Skeletal muscle cell (primary cell): ENCODE measurements at regions not wholly inside any gene's neighbourhood (a gene's known extent, or its start where the extent isn't known, plus 50 kb on each side); places are given as distances from the start of the nearest gene placed in this dataset.

Experiments used
- DNase-seq: peaks from one replicate; pipeline ENCODE4 v3.0.0-alpha.2; 2010; ENCODE audit warnings: low read depth
- H3K4me3 ChIP-seq: 2 replicates; pipeline ENCODE4 v1.5.1; 2011; ENCODE audit warnings: low read depth, mild to moderate bottlenecking, control low read depth, low read length, moderate library complexity

GRCh38 chr6:40315060-40315459 lies 272.1 kb downstream of the LRFN2 start:
- no peak for DNase-seq
- no peak overlapping the region for H3K4me3 ChIP-seq

GRCh38 chr6:40313582-40313981 lies 273.6 kb downstream of the LRFN2 start:
- no peak for DNase-seq
- no peak overlapping the region for H3K4me3 ChIP-seq

DNA sequence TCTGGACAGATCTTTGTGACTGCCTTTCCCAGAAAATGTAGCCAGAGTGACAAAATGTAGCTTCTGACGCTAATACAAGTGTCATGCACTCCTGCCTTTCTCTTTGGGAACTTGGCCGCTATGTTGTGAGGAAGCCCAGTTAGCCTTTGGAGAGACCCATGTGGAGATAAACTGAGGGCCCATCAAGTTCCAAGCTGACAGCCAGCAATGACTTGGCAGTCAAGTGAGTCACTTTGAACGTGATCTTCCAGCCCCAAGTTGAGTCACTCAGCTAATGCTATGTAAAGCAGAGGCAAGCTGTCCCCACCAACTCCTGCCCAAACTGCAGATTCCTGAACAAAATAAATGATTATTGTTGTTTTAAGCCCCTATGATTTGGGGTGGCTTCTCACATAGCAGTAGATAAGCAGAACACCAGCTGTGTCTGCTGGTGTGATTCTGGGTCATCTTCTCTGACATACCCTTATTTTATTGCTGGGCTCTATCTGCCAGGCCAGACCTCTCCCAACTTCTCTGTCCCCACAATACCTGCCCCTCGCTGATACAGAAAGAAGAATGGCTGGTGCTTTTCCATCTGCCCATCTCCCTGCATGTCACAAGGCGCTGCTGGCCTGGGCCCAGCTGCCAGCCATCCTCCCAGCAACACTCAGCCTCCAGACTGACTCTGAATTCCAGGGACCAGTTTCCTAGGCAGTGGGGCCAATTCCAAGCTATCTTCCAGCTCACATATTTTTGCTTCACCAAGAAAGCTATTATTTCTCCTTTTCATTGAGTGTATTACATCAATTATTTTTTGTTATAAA lies 274.8 kb downstream of the LRFN2 start:
- no peak overlapping the region for H3K4me3 ChIP-seq
- no peak for DNase-seq

- no peak overlapping the region for H3K4me3 ChIP-seq
- DNase-seq: no peak
These were observed 278.4 kb downstream of the LRFN2 start for GRCh38 chr6:40308533-40309306.

DNA sequence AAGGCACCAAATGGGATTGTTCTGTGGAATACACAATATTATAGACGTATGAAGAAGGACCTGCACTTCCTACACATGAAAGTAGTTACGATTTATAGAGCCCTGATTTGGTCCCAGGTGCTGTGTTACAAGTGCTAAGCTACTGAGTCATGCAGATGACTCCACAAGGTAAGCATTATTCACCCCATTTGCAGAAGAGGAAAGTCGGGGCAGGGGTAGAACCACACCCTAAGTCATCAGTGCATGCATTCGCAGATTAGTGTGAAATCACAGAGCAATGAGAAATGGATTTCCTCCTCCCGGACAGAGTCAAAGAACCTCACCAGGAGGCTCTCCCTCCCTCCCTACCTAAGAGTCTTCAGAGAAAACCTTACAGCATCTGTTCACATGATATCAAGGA lies 279.5 kb downstream of the LRFN2 start:
- H3K4me3 ChIP-seq: no peak overlapping the region
- DNase-seq: no peak

DNA sequence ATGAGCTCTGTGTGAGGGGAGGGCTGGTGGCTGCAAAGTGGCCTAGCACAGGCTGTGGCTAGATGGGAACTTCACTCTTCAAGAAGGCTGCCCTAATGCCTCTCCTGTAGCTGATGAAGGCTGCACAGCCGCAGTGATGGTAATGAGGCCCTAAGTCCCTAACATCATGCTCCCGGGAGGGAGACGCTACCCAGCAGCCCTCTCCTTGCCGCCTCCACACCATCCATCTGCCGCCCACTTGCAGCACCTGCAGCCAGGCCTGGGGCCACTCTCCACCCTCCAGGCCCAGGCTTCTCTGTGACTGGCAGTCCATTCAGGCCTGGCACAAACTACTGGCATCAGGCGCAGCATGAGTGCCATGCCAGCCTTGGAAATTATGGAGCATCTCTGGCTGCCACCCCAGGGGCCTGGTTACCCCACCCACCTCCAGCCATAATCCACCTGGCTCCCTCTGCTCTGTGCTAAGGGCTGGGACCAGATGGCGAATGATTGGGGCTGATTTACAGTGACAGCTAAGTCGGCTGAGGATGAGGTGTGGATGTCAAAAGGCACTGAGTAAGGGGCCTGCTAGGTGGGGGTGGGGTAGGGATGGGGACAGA lies 284.2 kb downstream of the LRFN2 start:
- no peak overlapping the region for H3K4me3 ChIP-seq
- no peak for DNase-seq

- DNase-seq: no peak
- no peak overlapping the region for H3K4me3 ChIP-seq
These were observed 287.5 kb downstream of the LRFN2 start for GRCh38 chr6:40299681-40300080.

DNA sequence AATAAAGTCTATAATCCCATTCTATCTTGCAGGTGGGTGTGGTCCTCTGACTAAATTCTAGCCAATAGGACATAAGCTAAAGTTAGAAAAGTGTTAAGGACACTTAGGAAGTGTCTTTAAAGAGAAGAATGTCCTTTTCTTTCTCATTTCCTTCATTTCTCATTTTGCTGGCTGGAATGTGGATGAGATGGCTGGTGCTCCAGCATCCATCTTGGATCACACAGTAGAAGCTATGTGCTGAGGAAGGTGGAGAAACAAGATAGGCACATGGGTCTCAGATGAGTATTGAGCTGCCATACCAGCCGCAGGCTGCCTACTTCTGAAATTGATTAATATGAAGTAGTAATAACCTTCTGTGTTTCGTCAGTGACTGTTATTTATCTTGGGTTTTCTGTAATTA lies 289.0 kb downstream of the LRFN2 start:
- no peak overlapping the region for H3K4me3 ChIP-seq
- DNase-seq: no peak

GRCh38 chr6:40295251-40295950 lies 291.8 kb downstream of the LRFN2 start:
- no peak overlapping the region for H3K4me3 ChIP-seq
- no peak for DNase-seq

GRCh38 chr6:40293460-40294185 lies 293.5 kb downstream of the LRFN2 start:
- no peak for DNase-seq
- no peak overlapping the region for H3K4me3 ChIP-seq

DNA sequence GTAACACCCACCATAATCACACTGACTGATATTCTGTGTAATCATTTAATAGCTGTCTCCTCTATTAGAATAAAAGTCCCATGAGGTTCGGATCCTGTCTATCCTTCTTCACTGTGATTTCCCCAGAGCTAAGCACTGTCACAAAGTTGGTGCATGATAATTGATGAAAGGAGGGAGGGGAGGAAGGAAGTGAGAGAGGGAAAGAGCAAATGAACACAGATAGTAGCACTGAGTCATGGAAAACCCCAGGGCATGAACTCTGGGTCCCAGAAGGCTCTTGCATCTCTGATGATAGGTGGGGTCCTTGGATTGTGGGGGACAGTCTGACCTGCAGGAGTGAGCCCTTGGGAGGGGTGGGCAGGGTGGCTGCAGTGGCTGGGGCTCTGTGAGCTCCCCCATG lies 294.1 kb downstream of the LRFN2 start:
- no peak for DNase-seq
- no peak overlapping the region for H3K4me3 ChIP-seq

GRCh38 chr6:40290816-40291215 lies 296.3 kb downstream of the LRFN2 start:
- no peak for DNase-seq

GRCh38 chr6:40288919-40289318 lies 298.2 kb downstream of the LRFN2 start:
- H3K4me3 ChIP-seq: no peak overlapping the region
- no peak for DNase-seq

More at GRCh38 chr6:40290816-40291215, 296.3 kb downstream of the LRFN2 start:
- no peak overlapping the region for H3K4me3 ChIP-seq

- H3K4me3 ChIP-seq: no peak overlapping the region
- no peak for DNase-seq
These were observed 299.8 kb downstream of the LRFN2 start for GRCh38 chr6:40287296-40287850.

DNA sequence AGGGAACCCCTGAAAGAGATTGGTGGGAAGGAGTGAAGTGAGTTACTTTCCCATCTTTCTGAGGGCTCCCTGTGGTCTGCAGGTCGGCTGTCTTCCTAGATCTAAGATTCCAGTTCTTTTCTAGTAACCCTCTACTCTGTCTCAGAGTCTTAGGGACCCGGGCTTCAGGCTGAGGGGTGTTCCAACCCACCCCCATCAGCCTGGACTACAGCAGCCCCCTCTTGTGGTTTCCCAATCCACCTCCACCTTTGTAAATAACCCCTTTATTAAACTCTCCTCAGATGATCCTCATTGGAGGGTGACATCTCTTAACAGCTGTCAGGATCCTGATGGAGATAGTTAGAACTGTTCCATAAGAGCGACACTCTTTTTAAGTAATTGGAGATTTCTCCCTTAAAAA lies 300.4 kb downstream of the LRFN2 start:
- H3K4me3 ChIP-seq: no peak overlapping the region
- DNase-seq: no peak

- DNase-seq: no peak
- H3K4me3 ChIP-seq: no peak overlapping the region
These were observed 301.2 kb downstream of the LRFN2 start for GRCh38 chr6:40285996-40286395.

DNA sequence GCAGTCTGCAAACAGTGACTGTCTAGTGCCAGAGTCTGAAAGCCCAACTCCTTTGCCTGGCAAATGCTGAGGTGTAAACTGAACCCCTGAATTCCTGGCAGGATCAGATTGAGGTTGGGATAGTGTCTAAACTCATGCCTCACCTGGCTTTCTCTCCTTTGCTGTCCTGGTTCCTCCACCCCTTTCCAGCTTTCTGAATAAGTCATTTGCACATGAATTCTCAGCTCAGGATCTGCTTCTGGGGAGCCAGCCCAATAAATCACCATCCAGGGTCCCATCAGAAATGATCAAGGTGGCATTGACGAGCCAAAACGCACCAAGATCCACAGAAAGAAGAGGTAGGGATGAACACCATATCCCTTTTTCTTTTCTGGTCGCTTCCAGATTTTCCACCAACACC lies 301.6 kb downstream of the LRFN2 start:
- no peak overlapping the region for H3K4me3 ChIP-seq
- DNase-seq: no peak

- DNase-seq: no peak
- no peak overlapping the region for H3K4me3 ChIP-seq
These were observed 304.2 kb downstream of the LRFN2 start for GRCh38 chr6:40282986-40283385.

GRCh38 chr6:40281402-40281801 lies 305.8 kb downstream of the LRFN2 start:
- DNase-seq: no peak
- H3K4me3 ChIP-seq: no peak overlapping the region
